ENCODE measurements at regions not wholly inside any gene's neighbourhood (a gene's known extent, or its start where the extent isn't known, plus 50 kb on each side); places are given as distances from the start of the nearest gene placed in this dataset.

- no peak for DNase-seq (ENCODE audit: low read depth)
- no peak overlapping the region for H3K4me3 ChIP-seq (ENCODE audit: control insufficient read depth, low read depth, low read length)
- no peak for TF ChIP-seq CTCF (conservative IDR thresholded peaks at IDR 0.05; ENCODE audit: control insufficient read depth, insufficient read depth, low read depth, low read length)
These were observed 156.3 kb upstream of the NOCT start for GRCh38 chr4:138859254-138859653.

- DNase-seq (ENCODE audit: low read depth) = no peak
- no peak overlapping the region for H3K4me3 ChIP-seq (ENCODE audit: control insufficient read depth, low read depth, low read length)
- no peak for TF ChIP-seq CTCF (conservative IDR thresholded peaks at IDR 0.05; ENCODE audit: control insufficient read depth, insufficient read depth, low read depth, low read length)
These were observed 157.2 kb upstream of the NOCT start for GRCh38 chr4:138858419-138858818.

GRCh38 chr4:138857416-138857815 lies 158.2 kb upstream of the NOCT start:
- TF ChIP-seq CTCF (conservative IDR thresholded peaks at IDR 0.05; ENCODE audit: control insufficient read depth, insufficient read depth, low read depth, low read length) = no peak
- DNase-seq (ENCODE audit: low read depth) = no peak
- H3K4me3 ChIP-seq (ENCODE audit: control insufficient read depth, low read depth, low read length) = no peak overlapping the region

- no peak for TF ChIP-seq CTCF (conservative IDR thresholded peaks at IDR 0.05; ENCODE audit: control insufficient read depth, insufficient read depth, low read depth, low read length)
- no peak overlapping the region for H3K4me3 ChIP-seq (ENCODE audit: control insufficient read depth, low read depth, low read length)
- DNase-seq (ENCODE audit: low read depth) = no peak
These were observed 162.9 kb upstream of the NOCT start for GRCh38 chr4:138852681-138853080.

- TF ChIP-seq CTCF (conservative IDR thresholded peaks at IDR 0.05; ENCODE audit: control insufficient read depth, insufficient read depth, low read depth, low read length) = no peak
- DNase-seq (ENCODE audit: low read depth) = no peak
- no peak overlapping the region for H3K4me3 ChIP-seq (ENCODE audit: control insufficient read depth, low read depth, low read length)
These were observed 163.9 kb upstream of the NOCT start for GRCh38 chr4:138851391-138852335.

GRCh38 chr4:138845664-138846063 lies 169.9 kb upstream of the NOCT start:
- DNase-seq (ENCODE audit: low read depth) = no peak
- no peak overlapping the region for H3K4me3 ChIP-seq (ENCODE audit: control insufficient read depth, low read depth, low read length)
- no peak for TF ChIP-seq CTCF (conservative IDR thresholded peaks at IDR 0.05; ENCODE audit: control insufficient read depth, insufficient read depth, low read depth, low read length)

Measured in fibroblast of mammary gland (primary cell).